ENCODE measurements at regions not wholly inside any gene's neighbourhood (a gene's known extent, or its start where the extent isn't known, plus 50 kb on each side); places are given as distances from the start of the nearest gene placed in this dataset.
"Not testable (repeated sequence)": the region's sequence is repeated elsewhere in the genome, so short reads cannot be mapped to it uniquely, and the experiment has no call there.

- no peak overlapping the region for H4K8ac ChIP-seq (replicated peaks; ENCODE audit: insufficient read length, low read depth, low read length)
- H3K4me2 ChIP-seq (ENCODE audit: insufficient read depth, insufficient read length, low read length): no peak overlapping the region
- no peak overlapping the region for H2BK120ac ChIP-seq (ENCODE audit: low read depth, low read length, poor library complexity, severe bottlenecking)
- no peak overlapping the region for H2BK15ac ChIP-seq (ENCODE audit: low read depth, low read length)
- no peaks in the 10 kb centered on the region for H4K20me1 ChIP-seq (ENCODE audit: control insufficient read depth, insufficient read depth, insufficient read length)
- no peak overlapping the region for H2BK12ac ChIP-seq (ENCODE audit: insufficient read length, low read depth, low read length)
- WGBS (ENCODE audit: extremely low coverage, insufficient read length, low lambda C conversion rate): no CpG with 5 or more reads among the region's 48 CpGs
- no peaks in the 10 kb centered on the region for H3K23me2 ChIP-seq (ENCODE audit: insufficient read length, low read depth, low read length, poor library complexity, severe bottlenecking)
- no peak overlapping the region for H3T11ph ChIP-seq (ENCODE audit: low read length)
- H3K27ac ChIP-seq (ENCODE audit: insufficient read length, low read depth, low read length): no peak overlapping the region
- H2AFZ ChIP-seq (ENCODE audit: low read length): no peak overlapping the region
- no peaks in the 10 kb centered on the region for H3K79me2 ChIP-seq (ENCODE audit: insufficient read depth, low read length)
- DNase-seq: no peak
- H3K9me3 ChIP-seq (ENCODE audit: control insufficient read depth, low read depth, low read length): no peaks in the 10 kb centered on the region
- no peak overlapping the region for H3K4me3 Mint-ChIP-seq
- H3K27ac Mint-ChIP-seq: no peak overlapping the region
- no peak overlapping the region for H4K91ac ChIP-seq (ENCODE audit: insufficient read length, low read depth, low read length)
- no peak overlapping the region for H4K5ac ChIP-seq (ENCODE audit: insufficient read length, low read depth, low read length)
- H3K27me3 Mint-ChIP-seq (ENCODE audit: low read depth): no peaks in the 10 kb centered on the region; the same call in none of the 2 replicates
- no peak overlapping the region for H3K18ac ChIP-seq (ENCODE audit: insufficient read length, low read depth, low read length)
- H3K4ac ChIP-seq (ENCODE audit: low read depth, low read length): no peak overlapping the region
- no peak overlapping the region for H3K14ac ChIP-seq (ENCODE audit: insufficient read depth, low read length)
- no peaks in the 10 kb centered on the region for H3K27me3 ChIP-seq (ENCODE audit: insufficient read depth, low read length)
- H3K36me3 Mint-ChIP-seq (ENCODE audit: insufficient read depth in 1 of 3, low read depth in 3 of 3): peaks cover 0 to 4% (median 3%) of the 10 kb centered on the region in 3 experiments; a peak in 2 of 7 replicates
- H3K23ac ChIP-seq (ENCODE audit: insufficient read length, low read depth, low read length): no peak overlapping the region
- peaks cover 2 to 4% of the 10 kb centered on the region in 2 experiments; a peak in 2 of 4 replicates for H3K4me1 Mint-ChIP-seq
- H2AK5ac ChIP-seq (ENCODE audit: insufficient read length, low read length): no peak overlapping the region
- no peaks in the 10 kb centered on the region; the same call in 1 of the 2 replicates for H3K4me1 ChIP-seq (ENCODE audit: insufficient read depth, low read length)
- TF ChIP-seq CTCF (conservative IDR thresholded peaks at IDR 0.05): no peak
- H2BK5ac ChIP-seq (ENCODE audit: insufficient read length, low read length): no peak overlapping the region
- H2BK20ac ChIP-seq (ENCODE audit: low read depth, low read length, poor library complexity, severe bottlenecking): no peak overlapping the region
- no peak overlapping the region for H3K56ac ChIP-seq (ENCODE audit: insufficient read length, low read depth, low read length)
- H3K79me1 ChIP-seq (ENCODE audit: insufficient read depth, low read depth, low read length, poor library complexity, severe bottlenecking): no peaks in the 10 kb centered on the region
- H3K9me3 Mint-ChIP-seq: peaks cover 58 to 59% of the 10 kb centered on the region in 2 experiments
- no peak overlapping the region for H3K9ac ChIP-seq (ENCODE audit: extremely low read depth, insufficient read length, low read length)
These were observed 154.5 kb downstream of the MSN start for GRCh38 chrX:65821721-65822496.

DNA sequence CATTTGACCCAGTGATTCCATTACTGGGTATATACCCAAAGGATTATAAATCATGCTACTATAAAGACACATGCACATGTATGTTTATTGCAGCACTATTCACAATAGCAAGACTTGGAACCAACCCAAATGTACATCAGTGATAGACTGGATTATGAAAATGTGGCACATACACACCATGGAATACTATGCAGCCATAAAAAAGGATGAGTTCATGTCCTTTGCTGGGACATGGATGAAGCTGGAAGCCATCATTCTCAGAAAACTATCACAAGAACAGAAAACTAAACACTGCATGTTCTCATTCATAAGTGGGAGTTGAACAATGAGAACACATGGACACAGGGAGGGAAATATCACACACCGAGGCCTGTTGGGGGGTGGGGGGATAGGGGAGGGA is 152.5 kb downstream of the MSN start:
- not testable (repeated sequence) for H3K9me3 ChIP-seq (ENCODE audit: control insufficient read depth, low read depth, low read length); H3K4me2 ChIP-seq (ENCODE audit: insufficient read depth, insufficient read length, low read length); DNase-seq; H3K27ac Mint-ChIP-seq; H3K79me1 ChIP-seq (ENCODE audit: insufficient read depth, low read depth, low read length, poor library complexity, severe bottlenecking); H4K8ac ChIP-seq (replicated peaks; ENCODE audit: insufficient read length, low read depth, low read length); H4K20me1 ChIP-seq (ENCODE audit: control insufficient read depth, insufficient read depth, insufficient read length); H3K27ac ChIP-seq (ENCODE audit: insufficient read length, low read depth, low read length); H3K4me1 ChIP-seq (ENCODE audit: insufficient read depth, low read length); H2AFZ ChIP-seq (ENCODE audit: low read length); H2BK12ac ChIP-seq (ENCODE audit: insufficient read length, low read depth, low read length); H3K56ac ChIP-seq (ENCODE audit: insufficient read length, low read depth, low read length); H2AK5ac ChIP-seq (ENCODE audit: insufficient read length, low read length); H4K91ac ChIP-seq (ENCODE audit: insufficient read length, low read depth, low read length); H2BK15ac ChIP-seq (ENCODE audit: low read depth, low read length); H3K14ac ChIP-seq (ENCODE audit: insufficient read depth, low read length); H3K79me2 ChIP-seq (ENCODE audit: insufficient read depth, low read length); H2BK120ac ChIP-seq (ENCODE audit: low read depth, low read length, poor library complexity, severe bottlenecking); H3K18ac ChIP-seq (ENCODE audit: insufficient read length, low read depth, low read length); H2BK20ac ChIP-seq (ENCODE audit: low read depth, low read length, poor library complexity, severe bottlenecking); H3K4ac ChIP-seq (ENCODE audit: low read depth, low read length); H3K4me1 Mint-ChIP-seq; H3T11ph ChIP-seq (ENCODE audit: low read length); H3K4me3 Mint-ChIP-seq; H3K27me3 Mint-ChIP-seq (ENCODE audit: low read depth); H3K9ac ChIP-seq (ENCODE audit: extremely low read depth, insufficient read length, low read length); H3K23ac ChIP-seq (ENCODE audit: insufficient read length, low read depth, low read length); H3K23me2 ChIP-seq (ENCODE audit: insufficient read length, low read depth, low read length, poor library complexity, severe bottlenecking); H3K36me3 Mint-ChIP-seq (ENCODE audit: insufficient read depth in 1 of 3, low read depth in 3 of 3); H2BK5ac ChIP-seq (ENCODE audit: insufficient read length, low read length); H4K5ac ChIP-seq (ENCODE audit: insufficient read length, low read depth, low read length); H3K27me3 ChIP-seq (ENCODE audit: insufficient read depth, low read length)
- no CpG with 5 or more reads among the region's 1 CpG for WGBS (ENCODE audit: extremely low coverage, insufficient read length, low lambda C conversion rate)
- H3K9me3 Mint-ChIP-seq: peaks cover 68 to 69% of the 10 kb centered on the region in 2 experiments
